ENCODE measurements at regions not wholly inside any gene's neighbourhood (a gene's known extent, or its start where the extent isn't known, plus 50 kb on each side); places are given as distances from the start of the nearest gene placed in this dataset.

GRCh38 chr2:240372101-240372500 is 63.4 kb upstream of the GPC1 start:
- TF ChIP-seq, protein P1, sequence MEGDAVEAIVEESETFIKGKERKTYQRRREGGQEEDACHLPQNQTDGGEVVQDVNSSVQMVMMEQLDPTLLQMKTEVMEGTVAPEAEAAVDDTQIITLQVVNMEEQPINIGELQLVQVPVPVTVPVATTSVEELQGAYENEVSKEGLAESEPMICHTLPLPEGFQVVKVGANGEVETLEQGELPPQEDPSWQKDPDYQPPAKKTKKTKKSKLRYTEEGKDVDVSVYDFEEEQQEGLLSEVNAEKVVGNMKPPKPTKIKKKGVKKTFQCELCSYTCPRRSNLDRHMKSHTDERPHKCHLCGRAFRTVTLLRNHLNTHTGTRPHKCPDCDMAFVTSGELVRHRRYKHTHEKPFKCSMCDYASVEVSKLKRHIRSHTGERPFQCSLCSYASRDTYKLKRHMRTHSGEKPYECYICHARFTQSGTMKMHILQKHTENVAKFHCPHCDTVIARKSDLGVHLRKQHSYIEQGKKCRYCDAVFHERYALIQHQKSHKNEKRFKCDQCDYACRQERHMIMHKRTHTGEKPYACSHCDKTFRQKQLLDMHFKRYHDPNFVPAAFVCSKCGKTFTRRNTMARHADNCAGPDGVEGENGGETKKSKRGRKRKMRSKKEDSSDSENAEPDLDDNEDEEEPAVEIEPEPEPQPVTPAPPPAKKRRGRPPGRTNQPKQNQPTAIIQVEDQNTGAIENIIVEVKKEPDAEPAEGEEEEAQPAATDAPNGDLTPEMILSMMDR (IDR thresholded peaks at IDR 0.05) = no peak

GRCh38 chr2:240373289-240373885 is 62.1 kb upstream of the GPC1 start:
- TF ChIP-seq, protein P1 (IDR thresholded peaks at IDR 0.05) = no peak

- TF ChIP-seq, protein P1 (IDR thresholded peaks at IDR 0.05) = no peak
Measured at GRCh38 chr2:240374085-240374907, 61.2 kb upstream of the GPC1 start.

DNA sequence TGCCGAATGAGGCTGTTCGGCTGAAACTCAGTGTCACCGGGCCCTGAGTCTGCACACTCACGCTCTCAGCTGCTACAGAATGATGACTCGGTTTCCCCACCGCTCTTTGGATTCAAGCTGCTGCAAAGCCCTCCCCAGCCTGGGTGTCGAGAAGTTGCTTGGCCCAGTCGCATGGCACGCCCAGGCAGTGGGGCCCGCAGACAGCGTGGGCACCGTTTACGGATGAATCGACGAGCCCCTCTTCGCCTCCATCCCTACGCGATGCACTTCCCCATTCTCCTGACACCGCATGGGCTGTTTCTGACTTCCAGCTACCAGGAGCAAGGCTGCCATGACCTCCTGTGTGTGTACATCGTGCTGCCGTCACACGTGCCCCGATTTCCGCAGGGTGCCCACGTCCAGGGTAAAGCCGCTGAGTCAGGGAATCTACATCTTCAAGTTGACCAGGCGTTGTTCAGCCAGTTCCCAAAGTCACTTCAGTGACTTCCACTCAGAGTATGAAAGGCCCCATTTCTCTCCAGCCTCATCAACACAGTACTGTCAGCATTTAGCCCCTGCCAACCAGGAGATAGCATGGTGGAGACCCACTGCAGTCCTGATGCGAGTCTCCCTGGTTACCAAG is 60.3 kb upstream of the GPC1 start:
- TF ChIP-seq, protein P1 (IDR thresholded peaks at IDR 0.05) = no peak

GRCh38 chr2:240376739-240377138 is 58.7 kb upstream of the GPC1 start:
- TF ChIP-seq, protein P1 (IDR thresholded peaks at IDR 0.05) = no peak

DNA sequence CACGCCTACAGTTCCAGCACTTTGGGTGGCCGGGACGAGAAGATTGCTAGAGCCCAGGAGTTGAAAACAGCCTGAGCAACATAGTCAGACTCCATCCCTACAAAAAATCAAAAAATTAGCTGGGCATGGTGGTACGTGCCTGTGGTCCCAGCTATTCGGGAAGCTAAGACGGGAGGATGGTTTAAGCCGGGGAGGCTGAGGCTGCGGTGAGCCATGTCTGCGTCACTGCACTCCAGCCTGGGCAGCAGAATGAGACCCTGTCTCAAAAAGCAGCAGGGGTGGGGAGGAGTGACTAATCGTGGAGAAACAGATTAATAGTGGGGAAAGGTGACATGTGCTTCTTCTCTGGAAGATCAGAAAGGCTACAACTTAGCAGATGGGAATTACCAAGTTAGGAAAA is 58.1 kb upstream of the GPC1 start:
- TF ChIP-seq, protein P1 (IDR thresholded peaks at IDR 0.05) = no peak

- TF ChIP-seq, protein P1 (IDR thresholded peaks at IDR 0.05) = no peak
Measured at GRCh38 chr2:240379089-240379636, 56.3 kb upstream of the GPC1 start.
